ENCODE measurements at regions not wholly inside any gene's neighbourhood (a gene's known extent, or its start where the extent isn't known, plus 50 kb on each side); places are given as distances from the start of the nearest gene placed in this dataset.
"Not testable (repeated sequence)": the region's sequence is repeated elsewhere in the genome, so short reads cannot be mapped to it uniquely, and the experiment has no call there.

DNA sequence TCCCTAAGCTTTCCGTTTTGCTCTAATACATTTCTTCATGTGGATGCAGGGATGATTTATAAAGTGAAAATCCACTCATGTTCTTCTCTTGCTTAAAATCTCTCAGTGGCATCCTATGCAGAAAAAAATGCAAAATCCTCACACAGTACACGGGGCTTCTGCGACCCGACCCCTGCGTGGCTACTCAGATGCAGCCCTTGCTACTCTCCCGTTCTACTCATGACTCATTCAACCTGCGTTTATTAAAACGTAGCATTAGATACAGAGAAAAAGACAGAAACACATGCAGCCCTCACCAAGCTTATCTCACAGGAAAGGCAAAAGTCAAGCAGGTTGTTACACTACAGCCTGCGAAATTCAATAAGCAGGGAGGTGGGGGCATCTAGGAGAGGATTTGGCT is 284.4 kb upstream of the PFKP start:
- Mint-ChIP-seq H3K9me3 (peaks cover 3% of the 10 kb centered on the region), H3K4me3 (no peak overlapping the region), H3K27ac (no peak overlapping the region), H3K36me3 (ENCODE audit: low read depth) (no peaks in the 10 kb centered on the region), H3K4me1 (ENCODE audit: low read depth) (no peaks in the 10 kb centered on the region), H3K27me3 (ENCODE audit: low read depth) (peaks cover 9% of the 10 kb centered on the region)

DNA sequence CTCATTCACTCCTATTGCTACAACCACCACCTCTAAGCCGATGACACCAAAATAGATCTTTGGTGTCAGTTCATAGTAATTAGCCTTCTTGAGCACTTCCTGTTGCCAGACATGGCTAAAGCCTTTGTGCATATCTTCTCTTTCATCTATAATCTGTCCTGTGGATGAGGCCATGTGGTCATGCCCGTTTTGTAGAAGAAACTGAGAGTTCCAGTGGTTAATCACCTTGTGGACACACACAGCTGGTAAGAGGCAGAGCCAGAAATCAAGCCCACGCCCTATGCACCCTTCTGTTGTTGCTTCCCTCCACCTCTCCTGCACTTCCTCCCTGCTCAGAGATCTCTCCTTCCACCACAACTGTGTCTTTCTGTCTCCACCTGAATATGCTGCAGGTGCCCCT is 285.1 kb upstream of the PFKP start:
- H3K27me3 Mint-ChIP-seq (ENCODE audit: low read depth): peaks cover 9% of the 10 kb centered on the region

DNA sequence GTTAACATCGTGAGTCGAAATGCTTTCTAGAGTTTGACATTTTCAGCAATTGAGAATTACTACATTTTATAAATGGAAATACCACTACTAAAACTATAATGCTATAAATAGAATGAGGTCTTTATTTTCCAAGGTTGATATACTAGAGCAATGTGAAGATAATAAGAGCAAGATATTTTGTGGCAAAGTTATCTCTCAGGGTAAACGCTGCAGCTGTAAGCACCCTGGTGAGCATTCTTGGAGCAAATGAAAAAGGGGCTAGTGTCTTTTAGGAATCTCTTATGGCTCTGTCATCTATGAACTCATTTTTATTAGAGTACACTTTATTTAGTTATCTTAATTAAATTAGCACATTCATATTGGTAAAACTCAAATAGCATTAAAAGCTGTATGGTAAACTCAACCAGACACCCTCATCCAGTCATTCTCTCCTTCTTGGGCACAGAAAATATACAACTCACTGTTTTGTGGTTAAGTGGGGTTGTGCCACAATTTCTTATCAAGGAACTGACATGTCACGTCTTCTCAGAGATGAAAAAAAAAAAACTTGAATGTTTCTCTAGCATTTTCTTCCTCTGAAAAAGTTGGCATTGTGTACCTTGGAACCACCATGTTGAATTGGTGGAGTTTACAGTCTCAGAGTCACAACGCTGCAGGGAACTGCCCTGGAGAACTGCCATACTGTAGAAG is 289.5 kb upstream of the PFKP start:
- peaks cover 9% of the 10 kb centered on the region for H3K27me3 Mint-ChIP-seq (ENCODE audit: low read depth)
- no peaks in the 10 kb centered on the region for H3K36me3 Mint-ChIP-seq (ENCODE audit: low read depth)

More for the DNA sequence above, 285.1 kb upstream of the PFKP start:
- no peaks in the 10 kb centered on the region for H3K36me3 Mint-ChIP-seq (ENCODE audit: low read depth)
- H3K27ac Mint-ChIP-seq: no peak overlapping the region
- peaks cover 3% of the 10 kb centered on the region for H3K9me3 Mint-ChIP-seq
- H3K4me1 Mint-ChIP-seq (ENCODE audit: low read depth): no peaks in the 10 kb centered on the region
- no peak overlapping the region for H3K4me3 Mint-ChIP-seq

DNA sequence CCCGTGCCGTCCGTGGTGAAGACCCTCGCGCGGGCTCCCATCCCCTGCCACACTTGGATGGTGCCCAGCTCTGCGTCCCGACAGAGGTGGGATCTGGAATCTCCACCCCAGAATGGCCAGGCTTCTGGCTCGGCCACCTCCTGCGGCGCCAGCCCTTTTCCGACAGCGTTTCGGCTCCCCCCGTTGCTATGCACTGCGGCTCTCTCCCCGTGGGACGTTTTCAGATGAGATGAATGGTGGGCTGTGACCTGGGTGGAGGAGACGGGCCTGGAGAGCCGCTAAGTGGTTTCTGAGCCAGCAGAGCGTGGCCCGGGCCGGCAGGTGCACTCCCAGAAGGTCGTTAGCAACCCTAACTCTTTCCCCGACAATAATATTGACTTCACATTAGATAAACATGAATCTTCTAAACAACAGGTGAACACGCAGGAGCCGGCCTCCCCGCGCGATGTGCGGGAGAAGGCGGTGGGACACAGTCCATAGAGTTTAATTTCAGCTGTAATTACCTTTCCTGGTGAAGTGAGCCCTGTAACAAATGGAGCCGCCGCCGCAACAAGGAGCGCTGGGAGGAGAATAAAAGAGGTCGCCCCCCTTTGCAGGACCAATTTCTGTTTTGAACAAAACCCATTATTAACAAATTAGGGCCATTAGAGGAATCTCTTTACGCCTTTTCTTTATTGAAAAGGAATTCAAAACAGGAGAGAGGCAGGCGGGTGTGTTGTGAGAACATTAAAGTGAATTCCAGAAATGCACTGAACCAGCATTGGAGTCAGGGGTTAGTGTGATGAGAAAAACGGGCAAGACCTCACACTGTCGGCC is 294.3 kb upstream of the PFKP start:
- Mint-ChIP-seq H3K27ac (no peak overlapping the region), H3K9me3 (no peaks in the 10 kb centered on the region), H3K36me3 (ENCODE audit: low read depth) (no peaks in the 10 kb centered on the region), H3K4me3 (no peak overlapping the region), H3K27me3 (ENCODE audit: low read depth) (no peaks in the 10 kb centered on the region), H3K4me1 (ENCODE audit: low read depth) (no peaks in the 10 kb centered on the region)

More for the DNA sequence above, 289.5 kb upstream of the PFKP start:
- Mint-ChIP-seq H3K27ac (no peak overlapping the region), H3K4me1 (ENCODE audit: low read depth) (no peaks in the 10 kb centered on the region), H3K4me3 (no peak overlapping the region), H3K9me3 (no peaks in the 10 kb centered on the region)

DNA sequence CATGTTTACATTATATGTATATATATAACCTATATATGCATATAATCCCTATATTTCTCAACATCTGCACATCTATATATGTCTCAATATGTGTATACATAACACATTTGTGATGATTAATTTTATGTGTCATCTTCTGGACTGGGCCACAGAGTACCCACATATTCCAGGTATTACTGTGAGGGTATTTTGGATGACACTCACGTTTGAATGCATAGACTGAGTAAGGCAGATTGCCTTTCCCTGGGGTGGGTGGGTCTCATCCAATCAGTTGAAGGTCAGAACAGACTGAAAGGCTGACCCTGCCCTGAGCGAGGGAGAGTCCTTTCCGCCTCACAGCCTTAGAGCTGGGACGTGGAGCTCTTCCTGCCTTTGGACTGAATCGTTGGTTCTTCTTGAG is 295.2 kb upstream of the PFKP start:
- Mint-ChIP-seq H3K4me3 (no peak overlapping the region), H3K36me3 (ENCODE audit: low read depth) (no peaks in the 10 kb centered on the region), H3K27ac (no peak overlapping the region), H3K9me3 (no peaks in the 10 kb centered on the region), H3K27me3 (ENCODE audit: low read depth) (no peaks in the 10 kb centered on the region), H3K4me1 (ENCODE audit: low read depth) (no peaks in the 10 kb centered on the region)

DNA sequence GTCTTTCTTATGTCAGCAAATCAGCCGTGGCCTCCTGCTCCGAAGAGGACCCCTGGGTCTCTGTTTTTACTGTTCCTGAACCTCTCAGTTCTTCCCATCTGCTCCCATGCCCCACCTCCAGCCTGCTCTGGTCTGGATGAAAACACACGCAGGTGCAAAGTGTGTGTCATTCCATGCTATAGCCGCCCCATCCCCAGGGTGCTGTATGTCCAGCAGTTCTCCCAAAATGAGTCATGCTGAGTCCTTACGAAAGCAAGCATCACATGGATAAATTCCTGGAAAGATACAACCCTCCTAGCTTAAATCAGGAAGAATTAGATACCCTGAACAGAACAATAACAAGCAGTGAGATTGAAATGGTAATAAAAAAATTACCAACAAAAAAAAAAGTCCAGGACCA is 300.1 kb upstream of the PFKP start:
- H3K27me3 Mint-ChIP-seq (ENCODE audit: low read depth); H3K36me3 Mint-ChIP-seq (ENCODE audit: low read depth); H3K4me3 Mint-ChIP-seq; H3K27ac Mint-ChIP-seq; H3K9me3 Mint-ChIP-seq; H3K4me1 Mint-ChIP-seq (ENCODE audit: low read depth): not testable (repeated sequence)

DNA sequence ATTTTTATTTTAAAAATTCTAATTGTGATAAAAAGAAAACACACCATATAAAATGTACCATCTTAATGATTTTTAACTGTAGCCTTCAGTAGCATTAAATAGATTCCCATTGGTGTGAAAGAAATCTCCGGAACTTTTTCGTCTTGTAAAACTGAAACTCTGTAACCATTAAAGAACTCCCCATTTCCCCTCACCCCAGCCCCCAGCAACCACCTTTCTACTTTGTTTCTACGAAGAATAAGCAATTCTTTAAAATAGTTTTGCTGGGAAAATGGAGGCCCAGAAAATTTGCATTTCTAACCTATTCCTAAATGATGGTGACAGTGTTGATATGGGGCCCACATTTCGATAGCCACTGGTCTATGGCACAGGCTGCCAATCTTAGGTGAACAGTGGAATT is 305.4 kb upstream of the PFKP start:
- Mint-ChIP-seq H3K4me1 (ENCODE audit: low read depth) (no peaks in the 10 kb centered on the region), H3K27me3 (ENCODE audit: low read depth) (no peaks in the 10 kb centered on the region), H3K4me3 (no peak overlapping the region), H3K27ac (no peak overlapping the region), H3K9me3 (peaks cover 7% of the 10 kb centered on the region), H3K36me3 (ENCODE audit: low read depth) (no peaks in the 10 kb centered on the region)

DNA sequence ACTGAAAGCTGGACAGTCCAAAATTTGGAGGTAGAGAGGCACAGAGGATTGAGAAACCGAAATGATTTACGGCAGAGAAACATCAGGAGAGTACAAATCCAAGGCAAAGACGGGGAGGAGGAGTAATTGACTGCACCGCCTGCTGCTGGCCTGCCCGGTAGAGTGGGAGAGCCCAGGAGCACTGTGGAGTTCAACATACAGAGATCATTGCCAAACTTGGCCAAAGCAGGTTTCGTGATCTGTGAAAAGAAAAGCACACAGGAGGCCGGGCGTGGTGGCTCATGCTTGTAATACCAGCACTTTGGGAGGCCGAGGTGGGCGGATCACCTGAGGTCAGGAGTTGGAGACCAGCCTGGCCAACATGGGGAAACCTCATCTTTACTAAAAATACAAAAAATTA is 306.0 kb upstream of the PFKP start:
- no peak overlapping the region for H3K4me3 Mint-ChIP-seq
- no peaks in the 10 kb centered on the region for H3K36me3 Mint-ChIP-seq (ENCODE audit: low read depth)
- no peak overlapping the region for H3K27ac Mint-ChIP-seq
- peaks cover 7% of the 10 kb centered on the region for H3K9me3 Mint-ChIP-seq
- no peaks in the 10 kb centered on the region for H3K4me1 Mint-ChIP-seq (ENCODE audit: low read depth)
- no peaks in the 10 kb centered on the region for H3K27me3 Mint-ChIP-seq (ENCODE audit: low read depth)

DNA sequence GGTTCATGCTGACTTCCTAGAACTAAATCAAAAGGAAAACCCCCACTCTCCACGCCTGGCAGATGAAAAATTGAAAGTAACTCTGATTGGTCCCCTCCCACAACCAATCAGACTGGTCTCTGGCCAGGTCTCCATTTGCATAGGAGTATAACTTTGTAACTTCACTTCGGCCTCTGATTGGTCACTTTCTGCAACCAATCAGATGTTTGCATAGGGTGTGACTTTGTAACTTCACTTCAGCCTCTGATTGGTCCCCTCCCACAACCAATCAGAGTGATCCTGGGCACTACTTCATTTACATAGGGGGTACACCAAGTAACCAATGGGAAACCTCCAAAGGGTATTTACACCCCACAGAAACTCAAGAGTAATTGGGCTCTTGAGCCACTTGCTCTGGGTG is 306.6 kb upstream of the PFKP start:
- Mint-ChIP-seq H3K27ac (no peak overlapping the region), H3K27me3 (ENCODE audit: low read depth) (no peaks in the 10 kb centered on the region), H3K36me3 (ENCODE audit: low read depth) (no peaks in the 10 kb centered on the region), H3K4me3 (no peak overlapping the region), H3K4me1 (ENCODE audit: low read depth) (no peaks in the 10 kb centered on the region), H3K9me3 (peaks cover 7% of the 10 kb centered on the region)

DNA sequence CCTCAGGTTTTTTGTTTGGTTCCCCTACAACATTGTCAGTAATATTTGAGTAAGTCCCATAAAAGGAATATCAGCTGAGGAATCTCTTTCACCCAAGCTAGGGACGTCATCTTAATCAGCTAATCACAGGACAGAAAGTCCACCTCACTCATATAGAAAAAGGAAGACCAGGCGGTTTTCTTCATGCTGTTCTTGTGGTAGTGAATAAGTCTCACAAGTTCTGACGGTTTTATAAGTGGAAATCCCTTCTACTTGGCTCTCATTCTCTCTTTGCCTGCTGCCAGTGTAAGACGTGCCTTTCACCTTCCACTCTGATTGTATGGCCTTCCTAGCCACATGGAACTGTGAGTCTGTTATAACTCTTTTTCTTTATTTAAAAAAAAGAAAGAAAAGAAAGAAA is 308.1 kb upstream of the PFKP start:
- Mint-ChIP-seq H3K4me3 (no peak overlapping the region), H3K27ac (no peak overlapping the region), H3K27me3 (ENCODE audit: low read depth) (no peaks in the 10 kb centered on the region), H3K4me1 (ENCODE audit: low read depth) (no peaks in the 10 kb centered on the region), H3K36me3 (ENCODE audit: low read depth) (no peaks in the 10 kb centered on the region), H3K9me3 (peaks cover 12% of the 10 kb centered on the region)

DNA sequence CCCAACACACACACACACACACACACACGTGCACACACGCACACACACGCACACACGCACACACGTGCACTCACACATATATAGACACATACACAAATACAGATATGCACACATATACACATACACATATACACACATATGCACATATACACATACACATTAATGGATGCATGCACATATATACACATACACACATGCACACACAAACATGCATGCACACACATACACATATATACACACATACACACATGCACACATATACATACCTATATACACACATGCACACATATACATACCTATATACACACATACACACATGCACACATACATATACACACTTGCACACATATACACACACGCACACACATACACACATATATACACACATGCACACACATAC is 312.4 kb upstream of the PFKP start:
- H3K4me3 Mint-ChIP-seq: no peak overlapping the region
- no peak overlapping the region for H3K27ac Mint-ChIP-seq

DNA sequence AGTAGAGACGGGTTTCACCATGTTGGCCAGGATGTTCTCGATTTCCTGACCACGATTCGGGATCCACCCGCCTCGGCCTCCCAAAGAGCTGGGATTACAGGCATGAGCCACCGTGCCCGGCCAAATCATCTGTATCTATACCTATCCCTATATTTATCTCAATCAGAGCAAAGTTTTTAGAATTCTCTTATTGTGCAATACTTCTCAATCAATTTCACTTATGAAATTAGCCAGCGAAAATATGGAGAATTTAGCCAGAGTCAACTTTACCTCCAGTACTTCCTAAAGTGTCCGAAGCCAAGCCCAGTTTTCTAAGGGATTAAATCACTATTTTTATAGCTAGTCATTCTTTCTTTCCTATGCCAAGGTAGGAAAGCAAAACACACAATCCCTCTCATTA is 319.1 kb upstream of the PFKP start:
- Mint-ChIP-seq H3K27ac (no peak overlapping the region), H3K4me1 (ENCODE audit: low read depth) (no peaks in the 10 kb centered on the region), H3K36me3 (ENCODE audit: low read depth) (no peaks in the 10 kb centered on the region), H3K27me3 (ENCODE audit: low read depth) (no peaks in the 10 kb centered on the region), H3K9me3 (no peaks in the 10 kb centered on the region), H3K4me3 (no peak overlapping the region)

More for the DNA sequence above, 312.4 kb upstream of the PFKP start:
- peaks cover 8% of the 10 kb centered on the region for H3K9me3 Mint-ChIP-seq
- no peaks in the 10 kb centered on the region for H3K36me3 Mint-ChIP-seq (ENCODE audit: low read depth)
- H3K4me1 Mint-ChIP-seq (ENCODE audit: low read depth): no peaks in the 10 kb centered on the region
- H3K27me3 Mint-ChIP-seq (ENCODE audit: low read depth): no peaks in the 10 kb centered on the region

DNA sequence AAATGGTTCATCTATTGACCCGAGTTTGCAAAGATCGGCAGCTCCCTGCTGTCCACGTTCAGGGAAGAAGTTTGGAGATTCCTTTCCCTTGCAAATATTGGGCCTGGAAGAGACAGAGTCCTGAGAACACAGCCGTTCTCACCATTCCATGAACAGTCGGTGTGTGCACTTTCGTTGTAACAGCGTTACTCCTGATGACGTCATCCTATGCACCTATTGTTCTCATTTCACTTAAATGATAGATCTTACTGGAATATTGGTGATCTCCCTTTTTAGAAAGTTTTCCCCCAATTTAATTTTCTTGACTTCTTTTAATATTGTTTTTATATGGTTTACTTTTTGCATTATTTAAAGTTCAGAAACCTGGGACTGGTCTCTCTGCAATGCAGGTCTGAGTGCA is 320.7 kb upstream of the PFKP start:
- H3K27me3 Mint-ChIP-seq (ENCODE audit: low read depth): peaks cover 5% of the 10 kb centered on the region
- H3K36me3 Mint-ChIP-seq (ENCODE audit: low read depth): no peaks in the 10 kb centered on the region
- H3K27ac Mint-ChIP-seq: no peak overlapping the region
- H3K4me1 Mint-ChIP-seq (ENCODE audit: low read depth): no peaks in the 10 kb centered on the region
- H3K4me3 Mint-ChIP-seq: no peak overlapping the region
- H3K9me3 Mint-ChIP-seq: no peaks in the 10 kb centered on the region

DNA sequence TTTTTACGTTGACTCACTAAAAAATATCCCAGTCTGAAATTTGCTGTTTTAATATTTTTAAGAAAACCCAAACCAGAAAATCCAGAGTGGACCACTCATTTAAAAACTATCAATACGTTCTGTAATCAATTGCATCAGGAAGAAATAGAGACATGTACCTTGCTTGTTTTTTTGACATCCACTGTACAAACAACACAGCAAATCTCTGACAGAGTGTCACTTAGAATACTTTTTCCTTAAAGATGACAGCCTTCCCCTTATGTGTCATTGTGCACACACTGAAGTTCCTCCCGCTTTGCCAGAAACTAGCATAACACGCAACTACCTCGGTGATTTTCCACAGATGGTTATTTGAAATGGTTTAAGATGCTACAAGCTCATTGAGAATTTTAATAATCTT is 321.7 kb upstream of the PFKP start:
- H3K27ac Mint-ChIP-seq: no peak overlapping the region

DNA sequence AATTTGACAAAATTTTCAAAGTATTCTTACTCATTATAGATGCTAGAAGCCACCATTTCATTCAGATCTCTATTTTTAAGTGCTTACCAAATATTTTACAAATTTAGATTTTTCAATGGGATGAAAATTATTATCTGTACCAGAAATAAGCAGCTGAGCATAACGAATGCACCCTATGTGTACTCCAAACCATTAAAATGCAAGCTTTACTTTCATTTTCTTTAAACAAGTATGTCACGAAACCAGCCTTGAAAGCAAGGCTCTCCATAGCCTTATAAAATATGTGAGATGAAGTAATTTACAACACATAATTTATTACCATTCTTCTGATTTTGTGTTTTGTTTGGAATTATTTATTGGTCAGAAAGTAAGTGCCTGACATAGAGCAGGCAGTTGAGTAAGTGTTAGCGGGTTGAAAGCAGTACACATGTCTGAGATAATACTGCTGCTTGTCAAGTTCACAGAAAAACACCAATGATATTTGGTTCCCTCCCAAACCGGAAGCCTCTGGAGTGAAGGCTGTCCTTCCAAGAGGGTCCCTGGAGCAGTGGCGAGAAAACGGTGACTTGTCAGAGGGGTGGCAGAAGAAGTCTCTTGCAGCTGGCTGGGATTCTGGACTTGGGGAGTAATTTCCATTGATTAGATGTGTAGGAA is 322.7 kb upstream of the PFKP start:
- Mint-ChIP-seq H3K27ac (no peak overlapping the region), H3K4me3 (no peak overlapping the region), H3K27me3 (ENCODE audit: low read depth) (peaks cover 14% of the 10 kb centered on the region), H3K36me3 (ENCODE audit: low read depth) (no peaks in the 10 kb centered on the region), H3K9me3 (no peaks in the 10 kb centered on the region), H3K4me1 (ENCODE audit: low read depth) (no peaks in the 10 kb centered on the region)

More for the DNA sequence above, 321.7 kb upstream of the PFKP start:
- Mint-ChIP-seq H3K36me3 (ENCODE audit: low read depth) (no peaks in the 10 kb centered on the region), H3K27me3 (ENCODE audit: low read depth) (peaks cover 8% of the 10 kb centered on the region), H3K9me3 (no peaks in the 10 kb centered on the region), H3K4me3 (no peak overlapping the region), H3K4me1 (ENCODE audit: low read depth) (no peaks in the 10 kb centered on the region)

All from T-helper 1 cell treated with Interleukin-12 subunit alpha and Interleukin-12 subunit beta and Interleukin-4 antibody, amounts not matched to agents 30 μg/mL and 1 μg/mL, for 36 hours (primary cell).